GM18858 (cell line): ENCODE measurements at regions not wholly inside any gene's neighbourhood (a gene's known extent, or its start where the extent isn't known, plus 50 kb on each side); places are given as distances from the start of the nearest gene placed in this dataset.
"Not testable (repeated sequence)": the region's sequence is repeated elsewhere in the genome, so short reads cannot be mapped to it uniquely, and the experiment has no call there.

ENCODE experiments used
- ATAC-seq: cut with Tn5 transposase; IDR thresholded peaks from one replicate; pipeline ENCODE4 v1.9.1; 2021; ENCODE audit not compliant: unreplicated experiment

- ATAC-seq, result no peak
Measured at GRCh38 chr13:85137516-85137915, 661.7 kb downstream of the SLITRK6 start.

GRCh38 chr13:85132986-85133385 lies 666.2 kb downstream of the SLITRK6 start:
- no peak for ATAC-seq

- ATAC-seq, result not testable (repeated sequence)
Measured at GRCh38 chr13:85123501-85123900, 675.7 kb downstream of the SLITRK6 start.

- ATAC-seq, result no peak
Measured at GRCh38 chr13:85108356-85108755, 690.9 kb downstream of the SLITRK6 start.

GRCh38 chr13:85099245-85099644 lies 700.0 kb downstream of the SLITRK6 start:
- no peak for ATAC-seq

GRCh38 chr13:85095418-85096272 lies 703.6 kb downstream of the SLITRK6 start:
- ATAC-seq, result no peak

GRCh38 chr13:85093808-85094207 lies 705.4 kb downstream of the SLITRK6 start:
- ATAC-seq, result no peak

GRCh38 chr13:85091631-85092234 lies 707.5 kb downstream of the SLITRK6 start:
- ATAC-seq, result no peak

GRCh38 chr13:85089186-85089585 lies 710.0 kb downstream of the SLITRK6 start:
- no peak for ATAC-seq

GRCh38 chr13:85080691-85081090 lies 718.5 kb downstream of the SLITRK6 start:
- ATAC-seq, result no peak

- ATAC-seq, result no peak
Measured at GRCh38 chr13:85076343-85076742, 722.9 kb downstream of the SLITRK6 start.

- no peak for ATAC-seq
Measured at GRCh38 chr13:85074543-85075313, 724.5 kb downstream of the SLITRK6 start.

- no peak for ATAC-seq
Measured at GRCh38 chr13:85068231-85068630, 731.0 kb downstream of the SLITRK6 start.

- no peak for ATAC-seq
Measured at GRCh38 chr13:85040215-85040614, 759.0 kb downstream of the SLITRK6 start.

- no peak for ATAC-seq
Measured at GRCh38 chr13:85031771-85032170, 767.4 kb downstream of the SLITRK6 start.

- ATAC-seq, result no peak
Measured at GRCh38 chr13:85028035-85028434, 771.2 kb downstream of the SLITRK6 start.

- no peak for ATAC-seq
Measured at GRCh38 chr13:85019121-85019520, 780.1 kb downstream of the SLITRK6 start.

- ATAC-seq, result no peak
Measured at GRCh38 chr13:85013006-85013405, 786.2 kb downstream of the SLITRK6 start.

GRCh38 chr13:85009447-85009846 lies 789.8 kb downstream of the SLITRK6 start:
- no peak for ATAC-seq

- ATAC-seq, result no peak
Measured at GRCh38 chr13:84999252-84999651, 800.0 kb downstream of the SLITRK6 start.

GRCh38 chr13:84998681-84999080 lies 800.5 kb downstream of the SLITRK6 start:
- ATAC-seq, result no peak

GRCh38 chr13:84997858-84998257 lies 801.4 kb downstream of the SLITRK6 start:
- no peak for ATAC-seq
